NCI-H345 treated with DMSO at 0.1 percent for 48 hours (cell line): ENCODE measurements at regions not wholly inside any gene's neighbourhood (a gene's known extent, or its start where the extent isn't known, plus 50 kb on each side); places are given as distances from the start of the nearest gene placed in this dataset.

ENCODE experiments used
- DNase-seq: peaks from one replicate; lab custom pipeline; 2025; ENCODE audit not compliant: unreplicated experiment; lab: John Stamatoyannopoulos, UW

GRCh38 chr16:35714665-35715064, 2255.3 kb downstream of the TP53TG3F start:
- no peak for DNase-seq

- DNase-seq: no peak
Observed at GRCh38 chr16:35724551-35724950, 2265.1 kb downstream of the TP53TG3F start.

GRCh38 chr16:35725949-35726348, 2266.5 kb downstream of the TP53TG3F start:
- no peak for DNase-seq

GRCh38 chr16:35730251-35730650, 2270.8 kb downstream of the TP53TG3F start:
- DNase-seq: no peak

DNA sequence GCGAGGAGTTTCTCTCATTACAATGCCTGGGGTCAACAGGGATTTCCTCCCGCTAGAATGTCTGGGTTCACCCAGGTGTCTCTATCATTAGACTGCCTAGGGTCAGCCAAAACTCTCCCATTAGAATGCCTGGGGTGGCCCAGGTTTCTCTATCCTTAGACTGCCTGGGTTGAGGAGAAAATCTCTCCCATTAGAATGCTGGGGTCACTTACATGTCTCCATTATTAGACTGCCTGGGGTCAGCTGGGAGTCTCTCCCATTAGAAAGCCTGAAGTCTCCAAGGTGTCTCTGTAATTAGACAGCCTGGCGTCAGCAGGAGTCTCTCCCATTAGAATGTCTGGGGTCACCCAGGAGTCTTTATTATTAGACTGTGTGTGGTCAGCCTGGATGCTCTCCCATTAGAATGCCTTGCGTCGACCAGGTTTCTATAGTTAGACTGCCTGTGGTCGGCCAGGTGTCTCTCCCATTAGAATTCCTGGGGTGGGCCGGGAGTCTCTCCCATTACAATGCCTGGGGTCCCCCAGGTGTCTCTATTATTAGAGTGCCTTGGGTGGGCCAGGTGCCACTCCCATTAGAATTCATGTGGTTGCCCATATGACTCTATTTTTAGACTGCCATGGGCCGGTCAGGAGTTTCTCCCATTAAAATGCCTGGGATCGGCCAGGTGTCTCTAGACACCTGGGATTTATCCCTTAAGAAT, 2272.1 kb downstream of the TP53TG3F start:
- DNase-seq: no peak

DNA sequence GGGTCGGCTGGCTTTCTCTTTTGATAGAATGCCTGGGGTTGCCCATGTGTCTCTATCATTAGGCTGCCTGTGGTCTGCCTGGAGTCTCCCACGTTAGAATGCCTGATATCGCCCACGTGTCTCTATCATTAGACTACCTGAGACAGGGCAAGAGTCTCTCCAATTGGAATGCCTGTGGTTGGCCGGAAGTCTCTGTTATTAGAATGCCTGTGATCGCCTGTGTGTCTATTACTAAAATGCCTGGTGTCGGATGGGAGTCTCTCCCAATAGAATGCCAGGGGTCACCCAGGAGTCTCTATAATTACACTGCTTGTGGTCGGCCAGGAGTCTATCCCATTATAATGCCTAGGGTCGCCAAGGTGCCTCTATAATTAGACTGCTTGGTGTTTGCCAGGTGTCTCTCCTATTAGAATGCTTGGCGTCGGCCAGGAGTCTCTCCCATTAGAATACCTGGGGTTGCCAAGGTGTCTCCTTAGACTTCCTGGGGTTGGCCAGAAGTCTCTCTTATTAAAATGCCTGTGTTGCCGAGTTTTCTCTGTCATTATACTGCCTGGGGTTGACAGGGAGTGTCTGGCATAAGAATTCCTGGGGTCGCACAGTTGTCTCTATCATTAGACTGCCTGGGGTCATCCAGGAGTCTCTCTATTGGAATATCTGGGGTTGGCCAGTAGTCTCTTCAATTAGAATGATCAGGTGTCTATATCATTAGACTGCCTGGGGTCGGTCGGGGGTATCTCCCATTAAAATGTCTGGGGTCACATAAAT, 2272.8 kb downstream of the TP53TG3F start:
- no peak for DNase-seq

DNA sequence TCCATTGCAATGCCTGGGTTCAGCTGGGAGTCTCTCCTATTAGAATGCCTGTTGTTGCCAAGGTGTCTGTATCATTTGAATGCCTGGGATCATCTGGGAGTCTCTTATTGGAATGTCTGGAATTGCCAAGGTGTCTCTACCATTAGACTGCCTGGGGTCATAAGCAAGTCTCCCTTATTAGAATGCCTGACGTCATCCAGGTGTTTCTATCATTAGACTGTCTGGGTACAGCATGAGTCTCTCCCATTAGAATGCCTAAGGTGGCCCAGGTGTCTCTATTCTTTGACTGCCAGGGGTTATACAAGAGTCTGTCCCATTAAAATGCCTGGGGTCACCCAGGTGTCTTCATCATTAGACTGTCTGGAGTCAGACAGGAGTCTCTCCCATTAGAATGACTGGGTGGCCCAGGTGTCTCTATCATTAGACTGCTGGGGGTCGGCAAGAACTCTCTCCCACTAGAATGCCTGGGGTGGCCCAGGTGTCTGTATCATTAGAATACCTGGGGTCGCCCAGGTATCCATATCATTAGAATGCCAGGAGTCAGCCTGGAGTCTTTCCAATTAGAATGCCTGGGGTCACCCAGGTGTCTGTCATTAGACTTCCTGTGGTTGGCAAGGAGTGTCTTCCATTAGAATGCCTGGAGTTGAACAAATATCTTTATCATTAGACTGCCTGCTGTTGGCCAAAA, 2274.0 kb downstream of the TP53TG3F start:
- no peak for DNase-seq

GRCh38 chr16:35733971-35734702, 2274.7 kb downstream of the TP53TG3F start:
- no peak for DNase-seq

DNA sequence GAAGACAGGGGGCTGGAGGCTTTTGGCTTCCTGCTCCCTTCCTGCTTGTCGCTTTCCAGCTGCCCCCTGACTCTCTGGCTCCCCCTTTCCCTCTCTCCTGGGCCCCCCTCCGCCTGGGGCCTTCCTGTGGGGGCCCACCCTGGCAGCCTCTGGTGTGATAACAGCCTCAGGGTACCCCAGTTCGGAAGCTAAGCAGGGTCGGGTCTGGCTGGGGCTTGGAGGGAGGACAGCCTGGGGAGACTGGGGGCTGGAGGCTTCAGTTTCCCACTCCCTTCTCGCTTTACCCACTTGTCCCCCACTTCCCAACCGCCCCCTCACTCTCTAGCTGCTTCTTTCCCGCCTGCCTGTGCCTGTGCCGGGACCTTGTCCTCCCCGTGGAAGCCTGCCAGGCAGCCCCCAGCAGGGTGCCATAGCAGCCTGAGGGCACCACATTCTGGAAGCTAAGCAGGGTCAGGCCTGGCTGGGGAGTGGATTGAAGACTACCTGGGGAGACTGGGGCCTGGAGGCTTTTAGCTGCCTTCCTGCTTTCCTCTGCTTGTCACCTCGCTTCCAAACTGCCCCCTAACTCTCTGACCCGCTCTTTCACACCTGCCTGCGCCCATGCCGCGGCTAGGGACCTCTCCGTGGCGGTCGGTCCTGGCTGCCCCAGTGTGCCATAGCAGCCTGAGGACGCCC, 2275.5 kb downstream of the TP53TG3F start:
- DNase-seq: no peak

GRCh38 chr16:35735403-35736251, 2276.2 kb downstream of the TP53TG3F start:
- DNase-seq: no peak

DNA sequence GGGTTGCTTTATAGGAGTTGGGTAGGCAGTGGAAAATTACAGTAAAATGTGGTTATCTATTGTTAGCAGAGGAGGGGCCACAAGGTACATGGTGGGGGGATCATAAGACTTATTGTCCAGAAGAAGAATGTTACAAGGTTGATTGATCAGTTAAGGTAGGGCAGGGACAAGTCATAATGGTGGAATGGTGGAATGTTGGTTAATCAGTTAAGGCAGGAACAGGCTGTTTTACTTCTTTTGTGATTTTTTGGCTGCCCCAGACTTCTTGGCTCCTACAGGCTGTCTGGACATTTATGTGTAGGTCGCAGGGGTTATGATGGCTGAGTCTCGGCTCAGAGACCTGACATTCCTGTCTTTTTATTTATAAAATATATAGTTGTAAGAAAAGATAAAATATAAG, 2277.1 kb downstream of the TP53TG3F start:
- DNase-seq: no peak

GRCh38 chr16:35737076-35737475, 2277.7 kb downstream of the TP53TG3F start:
- DNase-seq: no peak

DNA sequence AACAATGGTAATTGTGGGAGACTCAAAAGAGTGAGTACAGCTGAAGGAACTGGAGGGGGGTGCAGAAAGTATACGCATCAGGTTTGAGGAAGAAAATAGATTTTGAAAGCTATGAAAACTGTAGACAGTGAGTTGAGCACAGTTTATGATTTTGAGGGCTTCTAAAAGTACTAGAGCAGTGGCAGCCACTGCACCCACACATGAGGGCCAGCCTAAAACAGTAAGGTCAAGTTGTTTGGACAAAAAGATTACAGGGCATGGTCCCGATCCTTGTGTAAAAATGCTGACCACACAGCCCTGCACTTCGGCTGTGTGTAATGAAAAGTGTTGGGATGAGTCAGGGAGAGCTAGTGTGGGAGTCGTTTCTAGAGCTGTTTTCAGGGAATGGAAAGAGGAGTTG, 2282.1 kb downstream of the TP53TG3F start:
- DNase-seq: no peak

GRCh38 chr16:35743101-35743692, 2283.8 kb downstream of the TP53TG3F start:
- DNase-seq: no peak

DNA sequence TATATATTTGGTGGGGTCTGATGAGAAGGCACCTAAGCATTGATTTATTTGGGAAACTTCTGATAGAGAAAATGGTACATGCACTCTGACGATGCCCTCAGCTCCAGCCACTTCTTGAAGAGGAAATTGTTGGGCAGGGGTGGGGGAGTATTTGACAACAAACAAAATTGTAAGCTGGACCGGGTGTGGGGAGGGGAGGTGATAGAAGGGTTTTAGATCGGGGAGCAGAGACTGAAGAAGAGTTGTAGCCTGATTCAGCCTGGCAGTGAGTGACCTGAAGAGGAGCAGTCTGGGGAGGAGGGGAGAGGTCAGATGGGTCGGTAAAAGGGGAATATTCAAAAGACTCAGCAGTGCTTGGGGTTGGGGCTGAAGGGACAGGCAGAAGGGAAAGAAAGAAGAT, 2284.7 kb downstream of the TP53TG3F start:
- DNase-seq: no peak

GRCh38 chr16:35744726-35745125, 2285.3 kb downstream of the TP53TG3F start:
- DNase-seq: no peak

GRCh38 chr16:35745191-35745590, 2285.8 kb downstream of the TP53TG3F start:
- no peak for DNase-seq

GRCh38 chr16:35745821-35746248, 2286.4 kb downstream of the TP53TG3F start:
- DNase-seq: no peak

DNA sequence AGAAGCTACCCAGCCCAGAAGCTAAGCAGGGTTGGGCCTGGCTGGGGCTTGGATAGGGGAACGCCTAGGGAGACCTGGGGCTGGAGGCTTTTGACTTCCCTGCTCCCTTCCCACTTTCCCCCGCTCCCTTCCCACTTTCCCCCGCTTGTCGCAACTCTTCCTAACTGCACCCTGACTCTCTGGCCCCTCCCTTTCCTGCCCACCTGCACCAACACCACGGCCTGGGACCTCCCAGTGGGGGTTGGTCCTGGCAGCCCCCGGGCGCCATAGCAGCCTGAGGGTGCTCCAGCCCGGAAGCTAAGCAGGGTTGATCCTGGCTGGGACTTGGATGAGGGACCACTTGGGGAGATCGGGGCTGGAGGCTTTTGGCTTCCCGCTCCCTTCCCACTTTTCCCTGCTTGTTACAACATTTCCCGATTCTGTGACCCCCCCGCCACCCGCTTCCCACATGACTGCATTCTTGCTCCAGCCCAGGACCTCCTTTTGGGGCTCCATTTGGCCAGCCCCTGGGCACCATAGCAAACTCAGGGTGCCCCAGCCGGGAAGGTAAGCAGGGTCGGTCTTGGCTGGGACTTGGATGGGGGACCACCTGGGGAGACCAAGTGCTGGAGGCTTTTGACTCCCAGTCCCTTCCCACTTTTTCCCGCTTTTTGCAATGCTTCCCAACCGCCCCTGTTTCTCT, 2287.0 kb downstream of the TP53TG3F start:
- DNase-seq: no peak
